Caco-2 (cell line): ENCODE measurements at regions not wholly inside any gene's neighbourhood (a gene's known extent, or its start where the extent isn't known, plus 50 kb on each side); places are given as distances from the start of the nearest gene placed in this dataset.

Experiments used
- BruUV-seq: library from RNA; stranded (reverse); fragments of 400-500 nt; replicated peaks from 2 replicates; lab custom pipeline; 2021; lab: Mats Ljungman, UMichigan
- CTCF ChIA-PET: fragments of 300-600 bp; sonication (Branson Sonifier 250); formaldehyde crosslinking; loops from one replicate; lab custom pipeline; 2022; ENCODE audit warnings: antibody characterized with exemption; lab: Charles Lee
- POLR2A ChIA-PET: fragments of 300-600 bp; sonication (Branson Sonifier 250); formaldehyde crosslinking; loops from one replicate; lab custom pipeline; 2022; ENCODE audit warnings: antibody characterized with exemption; lab: Charles Lee
- DNase-seq, 2 experiments: peaks; one replicate each; pipeline versions ENCODE4 v3.0.0 to v3.0.0-alpha.2; 2020 to 2022
- H3K27me3 ChIP-seq: replicated peaks from 2 replicates; pipeline ENCODE4 v1.6.0; 2011; ENCODE audit warnings: low read length; ENCODE audit not compliant: control insufficient read depth, insufficient read depth
- H3K36me3 ChIP-seq: 2 replicates; pipeline ENCODE4 v1.5.1; 2011; ENCODE audit warnings: low read length; ENCODE audit not compliant: control insufficient read depth, insufficient read depth
- H3K4me1 ChIP-seq: fragments of 250-450 bp; sonication (Bioruptor Pico); 2 replicates; pipeline ENCODE4 v1.5.1; 2020; ENCODE audit warnings: mild to moderate bottlenecking
- H3K4me3 ChIP-seq: 2 replicates; pipeline ENCODE4 v1.5.1; 2011; ENCODE audit warnings: low read depth, mild to moderate bottlenecking, control low read depth, low read length
- H3K9me3 ChIP-seq: fragments of 250-450 bp; sonication (Bioruptor Pico); 2 replicates; pipeline ENCODE4 v1.5.1; 2020; ENCODE audit warnings: mild to moderate bottlenecking, moderate library complexity
- H3K27ac Mint-ChIP-seq: one replicate; pipeline ENCODE4 v1.8.0; 2022; ENCODE audit warnings: mixed read lengths; ENCODE audit not compliant: unreplicated experiment
- H3K27me3 Mint-ChIP-seq: one replicate; pipeline ENCODE4 v1.8.0; 2022; ENCODE audit warnings: mixed read lengths; ENCODE audit not compliant: insufficient read depth, unreplicated experiment
- H3K36me3 Mint-ChIP-seq: one replicate; pipeline ENCODE4 v1.8.0; 2022; ENCODE audit warnings: mild to moderate bottlenecking, mixed read lengths; ENCODE audit not compliant: insufficient read depth, unreplicated experiment
- H3K4me1 Mint-ChIP-seq: one replicate; pipeline ENCODE4 v1.8.0; 2022; ENCODE audit warnings: low read depth, mixed read lengths; ENCODE audit not compliant: unreplicated experiment
- H3K4me3 Mint-ChIP-seq: one replicate; pipeline ENCODE4 v1.8.0; 2022; ENCODE audit warnings: mild to moderate bottlenecking, moderate library complexity, mixed read lengths; ENCODE audit not compliant: unreplicated experiment
- H3K9me3 Mint-ChIP-seq: one replicate; pipeline ENCODE4 v1.8.0; 2022; ENCODE audit warnings: mixed read lengths; ENCODE audit not compliant: unreplicated experiment
- intact Hi-C: fragments of 100-400 bp; cut with micrococcal nuclease; formaldehyde crosslinking; loops from one replicate; pipeline ENCODE4 v1.10.0; 2022; ENCODE audit not compliant: unreplicated experiment
- TF ChIP-seq, protein P1 (sequence below), 2 experiments: fragments of 200-600 bp in 1 of 2; IDR thresholded peaks; 1 replicate in 1 of 2; 2 replicates in 1 of 2; pipeline versions ENCODE4 v1.5.1 to v1.8.0; 2011 to 2022; ENCODE audit warnings: antibody characterized with exemption in 1 of 2, control low read depth in 1 of 2, inconsistent platforms in 1 of 2, low read depth in 1 of 2, low read length in 1 of 2, mild to moderate bottlenecking in 1 of 2, moderate library complexity in 1 of 2; ENCODE audit not compliant: insufficient read depth in 1 of 2, severe bottlenecking in 1 of 2, unreplicated experiment in 1 of 2

DNA sequence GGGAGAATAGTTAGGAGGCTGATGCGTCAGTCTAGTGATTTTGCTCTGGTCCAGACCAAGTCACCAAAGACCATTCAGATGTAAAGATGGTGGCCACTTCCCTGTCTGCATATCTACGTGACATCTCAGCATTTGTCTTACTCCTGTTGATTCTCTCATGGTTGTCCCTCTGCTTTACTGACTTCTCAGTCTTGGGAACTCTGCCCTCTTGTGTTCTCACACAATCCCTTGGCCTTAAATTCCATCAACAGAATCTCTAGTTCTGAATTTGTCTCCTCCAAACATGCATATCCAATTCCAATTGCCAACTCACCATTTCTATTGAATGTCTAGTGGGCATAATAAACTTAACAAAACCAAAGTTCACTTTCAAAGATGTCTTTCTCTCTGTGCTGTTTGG is 147.8 kb downstream of the SLC24A2 start:
- Mint-ChIP-seq H3K36me3 (no peaks in the 10 kb centered on the region), H3K4me1 (no peaks in the 10 kb centered on the region), H3K9me3 (no peaks in the 10 kb centered on the region), H3K27me3 (peaks cover 6% of the 10 kb centered on the region), H3K4me3 (no peak overlapping the region), H3K27ac (no peak overlapping the region)
- intact Hi-C loops = loop anchor here (1.0 to 2.0 kb wide), 2 partner anchors 148 to 168 kb away; no protein-coding TSS in a partner anchor
- DNase-seq = no peak
- Histone ChIP-seq H3K9me3 (no peaks in the 10 kb centered on the region), H3K4me3 (no peak overlapping the region), H3K27me3 (no peaks in the 10 kb centered on the region), H3K36me3 (no peaks in the 10 kb centered on the region), H3K4me1 (no peaks in the 10 kb centered on the region)
- TF ChIP-seq, protein P1, sequence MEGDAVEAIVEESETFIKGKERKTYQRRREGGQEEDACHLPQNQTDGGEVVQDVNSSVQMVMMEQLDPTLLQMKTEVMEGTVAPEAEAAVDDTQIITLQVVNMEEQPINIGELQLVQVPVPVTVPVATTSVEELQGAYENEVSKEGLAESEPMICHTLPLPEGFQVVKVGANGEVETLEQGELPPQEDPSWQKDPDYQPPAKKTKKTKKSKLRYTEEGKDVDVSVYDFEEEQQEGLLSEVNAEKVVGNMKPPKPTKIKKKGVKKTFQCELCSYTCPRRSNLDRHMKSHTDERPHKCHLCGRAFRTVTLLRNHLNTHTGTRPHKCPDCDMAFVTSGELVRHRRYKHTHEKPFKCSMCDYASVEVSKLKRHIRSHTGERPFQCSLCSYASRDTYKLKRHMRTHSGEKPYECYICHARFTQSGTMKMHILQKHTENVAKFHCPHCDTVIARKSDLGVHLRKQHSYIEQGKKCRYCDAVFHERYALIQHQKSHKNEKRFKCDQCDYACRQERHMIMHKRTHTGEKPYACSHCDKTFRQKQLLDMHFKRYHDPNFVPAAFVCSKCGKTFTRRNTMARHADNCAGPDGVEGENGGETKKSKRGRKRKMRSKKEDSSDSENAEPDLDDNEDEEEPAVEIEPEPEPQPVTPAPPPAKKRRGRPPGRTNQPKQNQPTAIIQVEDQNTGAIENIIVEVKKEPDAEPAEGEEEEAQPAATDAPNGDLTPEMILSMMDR (IDR thresholded peaks at IDR 0.05; ENCODE audit: insufficient read depth in 1 of 2, low read depth in 1 of 2, low read length in 1 of 2, severe bottlenecking in 1 of 2, unreplicated experiment in 1 of 2) = no peak
- no TSS peak for BruUV-seq
- POLR2A ChIA-PET = no interaction called here
- CTCF ChIA-PET = no interaction called here

DNA sequence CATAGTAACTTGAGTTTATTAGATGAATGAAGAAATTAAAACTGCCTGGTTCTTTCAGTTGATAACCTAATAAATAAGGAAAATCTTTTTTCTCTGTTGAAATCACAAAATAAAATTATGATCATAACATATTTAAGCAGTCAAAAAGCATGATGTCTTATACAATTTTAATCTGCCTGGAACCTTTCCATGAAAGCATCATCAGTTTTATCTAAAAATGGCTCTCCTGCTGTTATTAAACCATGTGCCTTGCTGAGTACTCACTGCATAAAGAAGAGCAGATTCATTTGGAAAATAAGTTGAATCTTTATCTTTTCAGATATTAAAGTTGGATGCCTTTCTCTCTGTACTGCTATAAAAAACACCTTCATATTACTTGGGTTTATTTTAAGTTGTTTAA is 148.8 kb downstream of the SLC24A2 start:
- H3K27me3 ChIP-seq = no peaks in the 10 kb centered on the region
- no peaks in the 10 kb centered on the region for H3K4me1 ChIP-seq
- H3K9me3 Mint-ChIP-seq = no peaks in the 10 kb centered on the region
- no peak overlapping the region for H3K4me3 ChIP-seq
- no TSS peak for BruUV-seq
- intact Hi-C loops = loop anchor here (2.0 kb wide), 1 partner anchor 167 kb away; no protein-coding TSS in a partner anchor
- no peaks in the 10 kb centered on the region for H3K4me1 Mint-ChIP-seq
- H3K36me3 ChIP-seq = no peaks in the 10 kb centered on the region
- DNase-seq = no peak
- H3K4me3 Mint-ChIP-seq = no peak overlapping the region
- H3K27me3 Mint-ChIP-seq = peaks cover 7% of the 10 kb centered on the region
- H3K9me3 ChIP-seq = no peaks in the 10 kb centered on the region
- ChIA-PET CTCF (no interaction called here), POLR2A (no interaction called here)
- no peaks in the 10 kb centered on the region for H3K36me3 Mint-ChIP-seq
- H3K27ac Mint-ChIP-seq = no peak overlapping the region
- TF ChIP-seq, protein P1 (IDR thresholded peaks at IDR 0.05; ENCODE audit: insufficient read depth in 1 of 2, low read depth in 1 of 2, low read length in 1 of 2, severe bottlenecking in 1 of 2, unreplicated experiment in 1 of 2) = no peak

DNA sequence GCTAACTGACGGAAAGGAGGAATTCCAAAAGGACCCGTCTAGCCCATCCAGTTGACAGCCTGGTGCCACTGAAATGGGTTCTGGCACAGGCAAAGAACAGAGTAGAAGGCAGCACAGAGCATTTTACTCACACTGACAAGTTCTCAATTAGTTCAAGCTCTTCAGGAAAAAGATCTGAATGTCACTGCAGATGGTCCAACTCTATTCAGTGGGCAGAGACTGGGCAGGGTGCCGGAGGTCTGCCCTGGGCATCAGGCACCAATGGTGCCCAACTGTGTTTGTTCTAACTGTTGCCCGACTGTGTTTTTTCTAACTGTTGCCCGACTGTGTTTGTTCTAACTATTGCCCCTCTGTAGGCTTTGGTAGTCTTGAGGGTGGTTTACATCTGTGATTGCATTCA is 151.8 kb downstream of the SLC24A2 start:
- ChIA-PET POLR2A (no interaction called here), CTCF (no interaction called here)
- Mint-ChIP-seq H3K27me3 (peaks cover 9% of the 10 kb centered on the region), H3K4me3 (no peak overlapping the region), H3K36me3 (no peaks in the 10 kb centered on the region), H3K9me3 (no peaks in the 10 kb centered on the region), H3K4me1 (no peaks in the 10 kb centered on the region), H3K27ac (no peak overlapping the region)
- intact Hi-C loops = no loop called here
- TF ChIP-seq, protein P1 (IDR thresholded peaks at IDR 0.05; ENCODE audit: insufficient read depth in 1 of 2, low read depth in 1 of 2, low read length in 1 of 2, severe bottlenecking in 1 of 2, unreplicated experiment in 1 of 2) = no peak
- Histone ChIP-seq H3K36me3 (no peaks in the 10 kb centered on the region), H3K27me3 (no peaks in the 10 kb centered on the region), H3K9me3 (no peaks in the 10 kb centered on the region), H3K4me1 (no peaks in the 10 kb centered on the region), H3K4me3 (no peak overlapping the region)
- BruUV-seq = no TSS peak
- DNase-seq = no peak
